GM21515 (cell line): ENCODE measurements at regions not wholly inside any gene's neighbourhood (a gene's known extent, or its start where the extent isn't known, plus 50 kb on each side); places are given as distances from the start of the nearest gene placed in this dataset.
"Not testable (repeated sequence)": the region's sequence is repeated elsewhere in the genome, so short reads cannot be mapped to it uniquely, and the experiment has no call there.

Experiments
- ATAC-seq: cut with Tn5 transposase; IDR thresholded peaks from one replicate; pipeline ENCODE4 v1.9.1; 2021; ENCODE audit not compliant: unreplicated experiment

DNA sequence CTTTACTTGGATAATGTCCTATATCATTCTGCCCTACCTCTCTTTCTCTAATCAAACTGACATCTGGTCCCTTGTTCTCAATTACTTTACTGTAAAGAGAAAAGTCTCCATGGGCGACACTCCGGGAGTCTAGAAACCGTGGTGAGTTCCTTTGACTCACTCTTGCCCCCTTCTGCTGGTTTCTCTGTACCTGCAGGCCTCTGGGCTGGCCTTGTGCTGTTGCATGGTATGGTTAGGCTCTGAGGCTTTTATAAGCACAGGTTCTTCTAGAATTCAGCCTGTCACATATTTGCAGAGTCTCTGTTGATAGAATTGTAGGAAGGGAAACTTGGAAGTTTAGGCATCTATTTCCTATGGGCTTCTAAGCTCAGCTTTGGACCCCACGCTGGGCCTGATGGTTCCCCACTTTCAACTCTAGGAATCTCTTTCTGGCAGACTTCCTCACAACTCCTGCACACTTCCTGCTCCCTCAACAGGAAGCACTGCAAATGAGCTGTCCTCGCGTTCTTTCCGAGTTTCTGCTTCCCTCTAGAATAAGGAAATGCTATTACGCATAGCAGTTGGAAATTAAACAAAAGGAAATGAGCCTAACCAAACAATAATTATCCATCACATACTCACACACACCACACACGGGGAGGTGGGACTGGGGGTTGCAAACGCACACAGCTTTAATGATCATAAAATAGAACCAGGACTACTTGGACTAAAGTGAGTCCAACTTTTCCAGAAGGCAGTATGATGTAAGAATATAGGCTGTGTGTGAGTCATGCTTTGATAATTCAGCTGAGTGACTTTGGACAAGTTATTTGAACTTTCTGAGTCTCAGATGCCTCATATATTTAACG is 683.3 kb downstream of the QKI start:
- no peak for ATAC-seq

GRCh38 chr6:164097056-164097455 is 682.5 kb downstream of the QKI start:
- no peak for ATAC-seq

GRCh38 chr6:164095056-164095455 is 680.5 kb downstream of the QKI start:
- ATAC-seq, result no peak

DNA sequence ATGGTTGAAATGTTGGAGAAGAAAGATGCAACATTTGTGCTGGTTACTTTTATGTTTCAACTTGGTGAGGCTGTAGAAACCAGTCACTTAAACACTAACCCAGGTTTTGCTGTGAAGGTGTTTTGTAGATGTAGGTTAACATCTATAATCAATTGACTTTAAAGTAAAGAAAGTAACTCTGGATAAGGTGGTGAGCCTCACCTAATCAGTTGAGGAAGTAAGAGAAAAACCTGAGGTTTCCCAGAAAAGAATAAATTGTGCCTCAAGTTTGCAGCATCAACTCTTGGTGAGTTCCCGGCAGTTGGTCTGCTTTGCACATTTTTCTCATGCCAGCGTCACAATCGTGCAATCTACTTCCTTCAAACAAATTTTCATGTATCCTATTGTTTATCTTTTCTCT is 673.4 kb downstream of the QKI start:
- no peak for ATAC-seq

DNA sequence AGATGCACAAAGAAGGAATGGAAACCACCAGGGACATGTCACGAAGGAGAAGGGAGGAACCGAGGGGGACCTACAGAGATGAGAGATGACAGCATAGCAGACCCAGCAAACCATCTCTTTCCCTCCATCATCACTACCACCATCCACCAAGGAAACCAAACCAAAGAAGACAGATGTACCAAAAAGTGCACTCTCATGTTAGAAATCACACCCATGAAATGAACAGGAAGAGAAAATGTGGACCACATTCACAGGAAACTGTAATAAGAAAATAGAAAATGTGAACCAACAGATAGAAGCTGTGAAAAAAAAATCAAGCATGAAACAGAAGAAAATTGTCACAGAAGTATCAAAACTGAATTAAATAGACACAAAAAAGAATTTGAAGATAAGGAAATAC is 672.7 kb downstream of the QKI start:
- ATAC-seq, result no peak

DNA sequence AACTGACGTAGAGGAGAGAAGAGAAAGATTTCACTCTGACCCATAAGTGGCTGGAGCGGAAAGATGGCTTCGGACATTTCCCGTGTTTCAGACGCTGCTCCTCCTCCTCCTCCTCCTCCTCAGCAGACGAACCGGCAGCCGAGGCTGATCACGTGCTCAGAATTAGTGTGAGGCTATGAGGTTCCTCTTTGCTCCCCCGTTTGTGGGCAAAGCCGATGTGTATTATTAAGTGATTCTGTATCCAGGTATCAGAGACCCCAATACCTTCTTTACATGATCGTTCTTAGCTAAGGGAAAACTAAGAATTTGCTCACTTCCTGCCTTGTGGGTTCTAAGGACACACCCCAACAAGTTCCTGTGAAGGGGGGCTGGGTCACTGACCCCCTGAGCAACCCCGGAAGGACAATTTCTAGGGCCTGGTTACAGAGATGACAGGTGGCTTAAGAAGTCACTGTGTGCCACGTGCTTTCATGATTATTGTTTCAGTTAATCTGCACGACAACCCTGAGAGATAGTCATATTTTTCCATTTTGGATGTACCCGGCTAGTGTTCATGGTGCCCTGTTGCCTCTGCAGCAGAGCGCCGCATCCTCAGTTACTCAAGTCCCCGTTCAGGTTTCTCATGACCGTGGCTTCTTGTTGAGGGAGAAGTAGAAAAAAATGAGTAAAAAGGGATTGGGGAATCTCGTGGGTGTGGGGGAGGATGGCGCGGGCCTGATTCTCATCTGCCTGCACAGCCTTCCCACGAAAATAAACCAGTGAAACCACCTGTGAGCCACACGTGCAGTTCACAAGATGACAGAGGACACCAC is 671.8 kb downstream of the QKI start:
- ATAC-seq, result no peak

DNA sequence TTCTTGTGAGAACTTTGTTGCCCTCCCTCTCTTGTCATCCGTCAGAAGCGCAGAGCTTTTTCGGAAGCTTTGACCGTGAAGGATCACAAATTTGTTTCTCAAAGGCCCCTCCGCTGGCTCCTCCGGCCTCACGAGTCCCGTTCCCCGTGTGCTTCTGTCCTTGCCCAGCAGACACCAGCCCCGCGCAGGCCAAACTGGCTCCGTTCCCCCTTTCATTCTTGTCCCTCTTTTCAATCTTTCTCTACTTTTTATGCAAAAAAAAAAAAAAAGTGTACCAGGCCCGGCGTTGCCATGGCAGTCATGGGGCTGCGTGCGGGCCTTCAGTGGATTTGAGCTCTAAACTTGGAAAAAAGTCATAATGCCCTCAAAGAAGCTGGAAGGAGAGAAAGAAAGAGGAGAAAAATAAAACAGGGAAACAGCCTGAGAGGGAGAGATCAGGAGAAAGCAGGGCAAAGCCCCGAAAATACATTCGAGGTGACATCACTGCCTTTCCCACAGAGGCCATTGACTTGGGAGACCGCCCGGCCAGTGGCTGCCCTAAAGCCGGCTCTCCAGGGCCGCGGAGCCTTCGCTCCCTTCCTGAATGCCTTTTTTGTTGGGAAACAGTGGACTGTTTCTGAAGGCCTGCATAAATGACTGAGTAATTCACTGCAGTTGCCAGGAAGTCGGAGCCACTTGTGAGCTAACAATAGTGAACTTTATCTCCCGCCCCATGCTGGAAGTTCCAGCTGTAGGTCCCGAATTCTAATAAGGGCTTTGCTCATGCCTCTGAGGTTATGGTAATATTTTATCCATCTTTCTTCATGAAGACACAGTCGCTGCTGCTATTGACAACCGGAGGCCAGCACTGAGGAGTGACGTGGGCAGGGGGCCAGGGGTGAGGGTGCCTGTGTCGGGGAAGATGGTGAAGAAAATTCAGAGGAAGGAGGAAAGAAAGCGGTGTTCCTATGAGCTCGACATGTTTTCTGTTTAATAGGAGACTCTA is 670.9 kb downstream of the QKI start:
- no peak for ATAC-seq

DNA sequence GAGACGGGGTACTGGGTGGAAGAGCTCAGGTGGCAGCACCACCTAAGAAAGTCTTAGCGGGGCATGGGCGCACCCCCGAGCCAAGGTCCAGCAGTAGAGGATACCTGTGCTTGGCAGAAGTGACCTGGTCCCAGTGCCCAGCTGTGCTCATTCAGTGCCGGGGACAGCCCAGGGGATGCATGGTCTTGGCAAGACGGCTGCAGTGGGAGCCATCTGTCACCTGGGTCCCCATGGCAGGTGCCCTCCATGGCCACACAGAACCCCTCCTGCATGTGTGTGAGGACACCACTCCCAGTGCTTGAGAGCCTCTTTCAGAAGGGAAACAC is 664.7 kb downstream of the QKI start:
- no peak for ATAC-seq

DNA sequence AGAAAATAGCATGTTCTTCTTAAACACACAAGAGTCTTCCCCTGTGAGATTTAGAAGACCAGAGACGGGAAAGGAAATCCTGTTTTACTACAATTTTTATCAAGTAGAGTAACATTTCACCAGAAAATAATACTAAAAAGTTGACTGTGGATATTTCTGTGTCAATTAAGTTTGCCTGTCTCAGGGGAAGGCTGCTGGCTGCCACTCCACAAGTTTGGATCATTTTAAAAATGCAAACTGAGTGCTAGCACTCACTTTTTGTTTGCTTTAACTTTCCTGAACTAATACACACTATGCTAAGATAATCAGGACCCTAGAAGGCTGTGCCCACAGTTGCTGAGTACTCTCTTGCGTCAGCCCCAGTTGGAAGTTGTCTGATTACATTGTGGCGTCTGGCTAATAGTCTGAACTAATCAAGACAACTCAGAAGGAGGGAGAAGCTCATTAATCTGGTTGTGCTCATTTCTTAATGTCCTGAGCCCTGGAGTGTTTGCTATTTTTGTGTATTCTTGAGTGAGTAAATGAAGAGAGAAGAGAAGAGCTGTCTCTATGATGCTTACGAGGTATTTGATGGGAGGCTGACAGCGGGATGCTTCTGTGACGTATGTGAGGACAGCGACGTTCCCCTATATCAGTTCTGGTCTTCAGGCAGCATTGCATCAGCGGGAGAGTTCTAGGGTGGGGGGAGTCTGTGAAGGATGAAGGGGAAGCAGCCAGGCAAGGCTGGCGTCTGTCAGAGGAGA is 664.2 kb downstream of the QKI start:
- ATAC-seq, result no peak

GRCh38 chr6:164076818-164077532 is 662.5 kb downstream of the QKI start:
- not testable (repeated sequence) for ATAC-seq

GRCh38 chr6:164075981-164076615 is 661.6 kb downstream of the QKI start:
- no peak for ATAC-seq

DNA sequence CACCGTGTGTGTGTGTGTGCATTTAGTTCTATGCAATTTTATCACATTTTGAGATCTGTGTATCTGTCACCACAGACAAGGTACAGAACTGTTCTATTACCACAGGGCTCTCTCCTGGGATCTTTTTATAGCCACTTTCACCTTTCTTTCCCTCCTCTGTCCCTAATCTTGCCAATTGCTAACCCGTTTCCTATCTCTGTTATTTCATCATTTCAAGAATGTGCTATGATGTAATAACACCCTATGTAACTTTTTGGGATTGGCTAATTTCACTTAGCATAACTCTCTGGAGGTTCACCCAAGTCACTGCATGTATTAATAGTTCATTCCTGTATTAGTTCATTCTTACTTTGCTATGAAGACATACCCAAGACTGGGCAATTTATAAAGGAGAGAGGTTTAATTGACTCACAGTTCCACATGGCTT is 657.7 kb downstream of the QKI start:
- ATAC-seq, result no peak

DNA sequence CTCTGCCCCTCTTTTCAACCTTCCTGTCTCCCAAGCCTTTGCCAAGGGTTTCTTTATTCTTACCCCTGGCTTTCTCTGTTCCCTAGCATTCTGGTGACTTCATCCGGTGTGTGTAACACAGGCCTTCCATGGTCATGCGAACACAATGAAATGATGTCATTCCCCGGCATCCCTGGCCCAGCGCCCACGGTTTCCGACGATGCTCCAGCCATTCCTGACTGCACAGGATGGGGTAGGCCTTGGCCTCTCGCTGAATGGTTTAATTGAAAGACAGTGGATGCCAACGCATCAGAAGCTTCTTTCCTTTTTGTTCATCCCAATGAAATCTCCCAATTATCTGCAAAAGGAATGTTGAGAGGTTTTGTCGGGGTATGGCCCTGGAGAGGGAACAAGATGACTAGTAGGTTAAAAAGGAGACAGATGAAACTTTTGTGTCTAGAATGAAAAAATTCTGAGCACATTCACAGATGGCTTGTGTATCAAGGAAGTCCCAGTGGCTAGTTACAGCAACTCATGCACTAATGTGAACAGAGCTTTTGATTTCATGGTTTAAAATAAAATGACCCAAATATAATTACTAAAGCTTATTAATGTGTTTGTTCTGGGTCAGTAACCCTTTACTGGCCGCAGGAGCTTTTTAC is 655.0 kb downstream of the QKI start:
- ATAC-seq, result no peak

- no peak for ATAC-seq
Measured at GRCh38 chr6:164068527-164068926, 654.0 kb downstream of the QKI start.

- ATAC-seq, result no peak
Measured at GRCh38 chr6:164066766-164067165, 652.2 kb downstream of the QKI start.

GRCh38 chr6:164066335-164066734 is 651.8 kb downstream of the QKI start:
- ATAC-seq, result no peak

GRCh38 chr6:164063346-164063745 is 648.8 kb downstream of the QKI start:
- no peak for ATAC-seq

GRCh38 chr6:164062872-164063271 is 648.4 kb downstream of the QKI start:
- ATAC-seq, result no peak

DNA sequence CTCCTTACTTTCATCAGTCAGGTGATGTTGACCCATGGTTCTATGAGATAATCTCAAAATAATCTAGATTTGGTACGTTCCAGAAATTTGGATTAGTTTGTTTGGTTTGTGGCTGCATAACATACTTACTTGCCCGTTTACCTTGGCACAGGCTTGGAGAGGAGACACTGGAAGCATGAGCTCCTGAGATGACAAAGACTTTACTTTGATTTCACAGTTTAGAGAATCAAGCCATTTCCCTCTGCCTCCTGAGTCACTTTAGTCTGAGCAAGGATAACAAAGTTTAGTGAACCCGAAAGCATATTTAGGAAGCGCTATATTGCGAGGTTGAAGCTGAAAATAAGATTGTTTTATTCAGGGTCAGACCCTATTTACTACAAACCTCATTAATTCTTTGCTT is 643.4 kb downstream of the QKI start:
- no peak for ATAC-seq
